PC-9 (cell line): ENCODE measurements at regions not wholly inside any gene's neighbourhood (a gene's known extent, or its start where the extent isn't known, plus 50 kb on each side); places are given as distances from the start of the nearest gene placed in this dataset.

Source experiments
- BruUV-seq: library from RNA; stranded (reverse); fragments of 400-500 nt; replicated peaks from 2 replicates; lab custom pipeline; 2021; lab: Mats Ljungman, UMichigan
- CTCF ChIA-PET: fragments of 300-600 bp; sonication (Branson Sonifier 250); formaldehyde crosslinking; loops from one replicate; lab custom pipeline; 2022; ENCODE audit warnings: antibody characterized with exemption; lab: Charles Lee
- POLR2A ChIA-PET: fragments of 300-600 bp; sonication (Branson Sonifier 250); formaldehyde crosslinking; loops from one replicate; lab custom pipeline; 2022; ENCODE audit warnings: antibody characterized with exemption; ENCODE audit not compliant: unreplicated experiment; lab: Charles Lee
- DNase-seq, 2 experiments: peaks; one replicate each; pipeline versions ENCODE4 v3.0.0 to v3.0.0-alpha.2; 2015 to 2022; ENCODE audit warnings: mixed read lengths in 1 of 2
- H2AFZ ChIP-seq: fragments of 200-600 bp; sonication (generic); 2 replicates; pipeline ENCODE4 v1.8.1; 2017; ENCODE audit warnings: antibody characterized with exemption
- H3F3A ChIP-seq: fragments of 200-600 bp; sonication (generic); 2 replicates; pipeline ENCODE4 v1.8.1; 2017; ENCODE audit warnings: antibody characterized with exemption, mild to moderate bottlenecking, low read depth; ENCODE audit not compliant: insufficient read depth
- H3K27ac ChIP-seq: fragments of 200-600 bp; sonication (generic); 2 replicates; pipeline ENCODE4 v1.6.1; 2016; ENCODE audit warnings: mixed run types
- H3K27me3 ChIP-seq: fragments of 200-600 bp; sonication (generic); 2 replicates; pipeline ENCODE4 v1.6.1; 2016; ENCODE audit warnings: low read depth, mixed run types; ENCODE audit not compliant: insufficient read depth
- H3K36me3 ChIP-seq: fragments of 200-600 bp; sonication (generic); 2 replicates; pipeline ENCODE4 v1.6.1; 2016; ENCODE audit warnings: low read depth, mixed run types
- H3K4me1 ChIP-seq: fragments of 200-600 bp; sonication (generic); replicated peaks from 2 replicates; pipeline ENCODE4 v1.6.1; 2016; ENCODE audit warnings: mixed run types; ENCODE audit not compliant: insufficient read depth
- H3K4me2 ChIP-seq: fragments of 200-600 bp; sonication (generic); 2 replicates; pipeline ENCODE4 v1.6.1; 2017; ENCODE audit warnings: mixed run types
- H3K4me3 ChIP-seq: fragments of 200-600 bp; sonication (generic); 2 replicates; pipeline ENCODE4 v1.6.1; 2016; ENCODE audit warnings: mixed run types
- H3K79me2 ChIP-seq: fragments of 200-600 bp; sonication (generic); 2 replicates; pipeline ENCODE4 v1.6.1; 2017; ENCODE audit warnings: low read depth, mixed run types
- H3K9me2 ChIP-seq: fragments of 200-600 bp; sonication (generic); 2 replicates; pipeline ENCODE4 v1.8.1; 2017; ENCODE audit warnings: mild to moderate bottlenecking; ENCODE audit not compliant: insufficient read depth
- H3K9me3 ChIP-seq: fragments of 200-600 bp; sonication (generic); 2 replicates; pipeline ENCODE4 v1.8.1; 2016; ENCODE audit warnings: low read depth; ENCODE audit not compliant: insufficient read depth
- H4K20me1 ChIP-seq: fragments of 200-600 bp; sonication (generic); 2 replicates; pipeline ENCODE4 v1.8.1; 2017; ENCODE audit not compliant: insufficient read depth
- EZH2 ChIP-seq: fragments of 200-600 bp; sonication (generic); IDR thresholded peaks from 2 replicates; pipeline ENCODE4 v1.8.0; 2017; ENCODE audit warnings: antibody characterized with exemption, low read depth
- intact Hi-C: fragments of 100-400 bp; cut with micrococcal nuclease; formaldehyde crosslinking; loops from one replicate; pipeline ENCODE4 v1.10.0; 2022; ENCODE audit not compliant: unreplicated experiment
- TF ChIP-seq, protein P1 (sequence below): fragments of 200-600 bp; sonication (generic); conservative IDR thresholded peaks from 2 replicates; pipeline ENCODE4 v1.6.1; 2017; ENCODE audit warnings: mixed run types, antibody characterized with exemption, mild to moderate bottlenecking, moderate library complexity

DNA sequence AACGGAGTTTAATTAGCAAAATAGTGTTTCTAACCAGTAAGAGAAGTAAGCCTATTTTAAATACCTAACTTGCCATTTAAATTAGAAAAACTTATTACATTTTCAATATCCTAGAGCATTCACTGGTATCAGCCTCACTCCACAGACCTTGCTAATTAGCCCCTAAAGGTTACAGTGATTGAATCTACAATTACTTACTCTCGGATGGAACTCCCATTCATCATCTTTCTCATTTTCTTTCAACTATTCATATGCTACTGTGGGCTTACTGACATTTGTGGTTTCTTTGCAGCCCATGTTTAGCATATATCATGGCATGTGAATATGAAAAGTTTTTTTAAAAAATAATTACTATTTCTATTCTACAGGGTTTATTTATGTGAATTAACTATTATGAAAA lies 86.4 kb downstream of the GPR37 start:
- H3K27me3 ChIP-seq: no peaks in the 10 kb centered on the region
- no peaks in the 10 kb centered on the region for H3K4me1 ChIP-seq
- POLR2A ChIA-PET: no interaction called here
- no peaks in the 10 kb centered on the region for H3K36me3 ChIP-seq
- no TSS peak for BruUV-seq
- H3K4me2 ChIP-seq: no peak overlapping the region
- H3K79me2 ChIP-seq: no peaks in the 10 kb centered on the region
- H3K27ac ChIP-seq: no peak overlapping the region
- H3K4me3 ChIP-seq: no peak overlapping the region
- no peaks in the 10 kb centered on the region for H3F3A ChIP-seq
- intact Hi-C loops: no loop called here
- CTCF ChIA-PET: no interaction called here
- no peak for DNase-seq
- no peak overlapping the region for H2AFZ ChIP-seq
- H4K20me1 ChIP-seq: no peaks in the 10 kb centered on the region
- H3K9me2 ChIP-seq: 0 out of 2 replicates have a peak, but pooled peaks cover 3% of the 10 kb centered on the region
- H3K9me3 ChIP-seq: no peaks in the 10 kb centered on the region
- no peak for TF ChIP-seq EZH2
- TF ChIP-seq, protein P1, sequence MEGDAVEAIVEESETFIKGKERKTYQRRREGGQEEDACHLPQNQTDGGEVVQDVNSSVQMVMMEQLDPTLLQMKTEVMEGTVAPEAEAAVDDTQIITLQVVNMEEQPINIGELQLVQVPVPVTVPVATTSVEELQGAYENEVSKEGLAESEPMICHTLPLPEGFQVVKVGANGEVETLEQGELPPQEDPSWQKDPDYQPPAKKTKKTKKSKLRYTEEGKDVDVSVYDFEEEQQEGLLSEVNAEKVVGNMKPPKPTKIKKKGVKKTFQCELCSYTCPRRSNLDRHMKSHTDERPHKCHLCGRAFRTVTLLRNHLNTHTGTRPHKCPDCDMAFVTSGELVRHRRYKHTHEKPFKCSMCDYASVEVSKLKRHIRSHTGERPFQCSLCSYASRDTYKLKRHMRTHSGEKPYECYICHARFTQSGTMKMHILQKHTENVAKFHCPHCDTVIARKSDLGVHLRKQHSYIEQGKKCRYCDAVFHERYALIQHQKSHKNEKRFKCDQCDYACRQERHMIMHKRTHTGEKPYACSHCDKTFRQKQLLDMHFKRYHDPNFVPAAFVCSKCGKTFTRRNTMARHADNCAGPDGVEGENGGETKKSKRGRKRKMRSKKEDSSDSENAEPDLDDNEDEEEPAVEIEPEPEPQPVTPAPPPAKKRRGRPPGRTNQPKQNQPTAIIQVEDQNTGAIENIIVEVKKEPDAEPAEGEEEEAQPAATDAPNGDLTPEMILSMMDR: no peak

DNA sequence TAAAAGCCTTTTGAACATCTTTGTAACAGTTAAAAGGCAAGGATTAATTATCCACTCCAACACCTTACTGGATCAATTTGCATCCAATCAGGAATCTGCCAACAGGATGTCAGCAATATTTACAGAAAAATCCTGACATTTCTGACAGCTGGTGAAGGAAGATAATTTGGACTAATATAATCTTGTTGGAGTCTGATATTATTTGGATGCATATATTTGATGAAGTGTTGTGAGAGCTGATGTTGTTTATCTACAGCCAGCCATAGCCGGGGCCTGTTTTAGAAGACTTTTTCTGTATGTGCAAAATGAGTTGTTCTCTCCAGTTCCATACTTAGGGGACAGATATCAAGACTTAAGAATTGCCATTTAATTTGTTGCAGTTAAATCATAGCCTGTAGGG lies 91.1 kb downstream of the GPR37 start:
- Histone ChIP-seq H3K4me1 (no peaks in the 10 kb centered on the region), H3F3A (no peaks in the 10 kb centered on the region), H4K20me1 (no peaks in the 10 kb centered on the region), H3K79me2 (no peaks in the 10 kb centered on the region), H3K27me3 (no peaks in the 10 kb centered on the region), H3K27ac (no peak overlapping the region), H3K9me3 (no peaks in the 10 kb centered on the region), H3K36me3 (no peaks in the 10 kb centered on the region), H2AFZ (no peak overlapping the region), H3K9me2 (0 out of 2 replicates have a peak, but pooled peaks cover 3% of the 10 kb centered on the region), H3K4me3 (no peak overlapping the region), H3K4me2 (no peak overlapping the region)
- intact Hi-C loops: no loop called here
- no TSS peak for BruUV-seq
- ChIA-PET POLR2A (no interaction called here), CTCF (no interaction called here)
- no peak for DNase-seq
- TF ChIP-seq, protein P1: no peak
- TF ChIP-seq EZH2: no peak

DNA sequence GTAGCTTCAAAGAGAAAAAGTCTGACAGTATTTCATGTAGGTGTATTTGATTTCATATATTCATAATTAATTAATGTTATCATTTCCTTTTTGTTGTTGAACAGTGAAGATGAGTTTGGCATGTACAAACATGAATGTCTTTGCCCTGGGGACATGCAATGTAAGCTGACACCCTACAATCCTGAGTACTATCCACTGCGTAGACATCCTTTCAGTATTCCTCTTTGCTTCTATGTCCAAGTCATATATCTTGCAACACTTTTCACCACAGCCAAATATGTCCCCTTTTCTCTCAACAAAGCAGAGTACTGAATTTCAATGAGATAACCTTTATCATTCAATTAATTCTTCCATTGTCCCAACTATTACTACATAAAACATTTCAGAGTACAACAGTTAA lies 93.6 kb downstream of the GPR37 start:
- Histone ChIP-seq H3F3A (no peaks in the 10 kb centered on the region), H3K4me1 (no peaks in the 10 kb centered on the region), H3K9me2 (no peaks in the 10 kb centered on the region), H3K36me3 (no peaks in the 10 kb centered on the region), H3K4me3 (no peak overlapping the region), H3K9me3 (no peaks in the 10 kb centered on the region), H3K27me3 (no peaks in the 10 kb centered on the region), H3K79me2 (no peaks in the 10 kb centered on the region), H2AFZ (no peak overlapping the region), H4K20me1 (no peaks in the 10 kb centered on the region), H3K4me2 (no peak overlapping the region), H3K27ac (no peak overlapping the region)
- no peak for TF ChIP-seq EZH2
- TF ChIP-seq, protein P1: no peak
- CTCF ChIA-PET: no interaction called here
- intact Hi-C loops: no loop called here
- POLR2A ChIA-PET: no interaction called here
- no TSS peak for BruUV-seq
- DNase-seq: no peak
